Central memory CD4-positive, alpha-beta T cell (primary cell): ENCODE measurements at regions not wholly inside any gene's neighbourhood (a gene's known extent, or its start where the extent isn't known, plus 50 kb on each side); places are given as distances from the start of the nearest gene placed in this dataset.

Experiments
- DNase-seq: peaks from one replicate; pipeline ENCODE4 v3.0.0; 2022

DNA sequence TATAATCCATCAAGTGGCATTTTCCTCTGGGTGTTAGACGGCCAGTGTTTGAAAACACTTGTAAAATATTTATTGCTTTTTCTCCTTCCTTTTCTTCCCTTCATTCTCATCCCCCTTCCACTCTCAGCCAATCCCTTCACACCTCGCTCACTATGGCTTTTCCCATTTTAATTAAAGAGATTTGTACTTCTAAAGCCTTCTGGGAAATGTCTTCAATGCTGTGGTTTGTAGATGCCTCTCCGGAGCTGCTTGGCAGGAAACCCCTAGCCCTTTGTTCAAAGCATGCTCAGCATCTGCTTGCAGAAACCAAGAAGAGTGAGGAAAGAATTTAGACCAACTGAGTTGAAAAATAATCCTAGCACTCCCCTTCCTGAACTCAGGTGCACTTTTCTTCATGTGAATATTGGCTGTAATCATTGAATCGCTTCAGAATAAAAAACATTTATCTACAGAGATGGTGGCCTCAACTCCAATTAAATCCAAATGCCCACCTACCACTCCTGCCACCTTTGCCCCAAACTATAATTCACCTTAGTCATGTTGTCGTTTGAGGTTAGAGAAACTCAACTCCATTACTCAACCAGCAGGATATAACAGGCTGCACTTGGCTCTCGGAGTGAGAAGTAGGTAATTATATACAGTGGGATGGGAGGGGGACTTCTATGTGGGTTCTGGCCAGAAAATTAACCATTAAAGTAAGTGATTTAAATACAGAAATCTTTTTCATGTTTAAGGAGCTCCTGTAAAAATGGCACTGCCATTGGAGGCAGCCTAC is 659.4 kb upstream of the CAMK1G start:
- no peak for DNase-seq

DNA sequence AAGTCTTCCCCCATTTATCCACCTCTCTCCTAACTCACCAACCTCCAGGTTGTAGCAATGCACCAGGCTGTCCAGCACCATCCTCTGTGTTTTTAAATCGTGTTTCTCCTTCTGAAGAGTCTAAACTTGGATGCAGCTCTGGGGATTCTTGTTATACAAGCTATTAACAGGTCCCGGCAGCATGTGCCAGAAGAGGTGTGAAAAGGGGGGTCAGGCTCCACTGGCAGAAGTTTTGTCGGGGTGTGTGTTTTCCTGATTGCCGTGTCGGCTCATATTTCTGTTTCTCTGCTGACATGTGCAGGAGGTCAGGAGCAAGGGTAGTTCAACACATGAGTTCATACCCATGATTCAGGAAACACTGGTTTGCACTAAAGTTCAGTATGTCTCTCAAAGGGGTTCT is 658.6 kb upstream of the CAMK1G start:
- DNase-seq = no peak

DNA sequence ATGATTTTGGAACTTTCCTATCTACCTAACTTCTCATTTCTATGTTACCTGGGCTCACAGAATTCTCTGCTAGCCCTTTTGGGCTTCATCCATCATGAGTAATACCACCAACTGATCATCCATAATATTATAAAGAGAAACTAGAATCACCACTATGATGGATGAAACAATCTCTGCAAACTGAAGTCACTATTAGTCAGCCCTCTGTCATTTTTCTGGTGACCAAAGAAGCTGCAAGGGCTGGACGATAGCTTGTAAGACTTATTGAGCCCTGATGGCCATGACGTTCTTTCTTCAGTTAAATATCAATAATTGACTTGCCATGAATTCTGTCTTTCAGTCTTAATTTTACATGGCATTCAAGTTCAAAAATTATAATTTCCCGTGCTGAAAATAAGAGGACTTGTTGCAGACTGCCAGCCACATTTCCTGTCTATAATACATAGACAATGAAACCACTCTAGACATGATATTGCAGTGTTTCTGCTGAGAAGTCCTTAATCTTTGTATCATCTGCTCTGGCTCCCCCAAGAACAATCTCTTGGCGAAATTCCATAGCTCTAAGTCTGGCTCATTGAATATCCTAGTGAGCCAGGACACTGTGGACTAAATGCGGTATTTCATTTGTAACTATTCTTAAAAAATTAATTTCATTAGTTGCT is 655.0 kb upstream of the CAMK1G start:
- no peak for DNase-seq

DNA sequence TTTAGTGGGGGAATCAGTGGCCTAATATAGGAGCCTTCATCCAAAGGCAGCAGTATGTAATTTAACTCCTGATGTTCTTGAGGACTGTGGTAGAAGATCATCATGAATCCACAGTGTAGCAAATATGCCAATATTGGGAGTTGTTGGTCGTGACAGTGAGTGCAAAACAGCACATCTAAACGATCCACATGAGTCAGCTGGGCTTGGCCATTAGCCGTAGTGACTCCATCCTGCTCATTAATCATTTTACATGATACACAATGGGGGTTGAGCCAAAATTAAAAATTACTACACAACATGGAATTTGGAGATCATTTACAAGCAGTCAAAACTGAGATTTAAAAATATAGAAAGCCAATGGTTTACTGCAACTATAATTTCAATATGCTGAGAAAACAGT is 653.9 kb upstream of the CAMK1G start:
- no peak for DNase-seq

DNA sequence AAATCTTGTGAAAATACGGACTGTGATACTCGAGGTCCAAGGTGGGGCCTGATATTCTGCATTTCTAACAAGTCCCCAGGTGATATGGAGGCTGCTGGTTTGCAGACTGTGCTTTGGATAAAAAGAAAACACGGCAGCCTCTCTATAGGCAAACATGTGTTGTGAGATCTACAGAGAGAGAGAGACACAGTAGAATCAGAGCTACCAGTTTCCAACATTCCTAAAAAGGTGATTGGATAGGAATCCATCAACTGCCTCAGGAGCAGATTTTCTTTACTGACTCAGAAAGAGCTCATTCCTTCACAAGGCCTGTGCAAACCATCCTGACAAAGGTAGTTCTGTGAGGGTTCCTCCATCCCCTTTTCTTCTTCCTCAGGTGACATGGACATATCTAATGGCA is 651.6 kb upstream of the CAMK1G start:
- no peak for DNase-seq

DNA sequence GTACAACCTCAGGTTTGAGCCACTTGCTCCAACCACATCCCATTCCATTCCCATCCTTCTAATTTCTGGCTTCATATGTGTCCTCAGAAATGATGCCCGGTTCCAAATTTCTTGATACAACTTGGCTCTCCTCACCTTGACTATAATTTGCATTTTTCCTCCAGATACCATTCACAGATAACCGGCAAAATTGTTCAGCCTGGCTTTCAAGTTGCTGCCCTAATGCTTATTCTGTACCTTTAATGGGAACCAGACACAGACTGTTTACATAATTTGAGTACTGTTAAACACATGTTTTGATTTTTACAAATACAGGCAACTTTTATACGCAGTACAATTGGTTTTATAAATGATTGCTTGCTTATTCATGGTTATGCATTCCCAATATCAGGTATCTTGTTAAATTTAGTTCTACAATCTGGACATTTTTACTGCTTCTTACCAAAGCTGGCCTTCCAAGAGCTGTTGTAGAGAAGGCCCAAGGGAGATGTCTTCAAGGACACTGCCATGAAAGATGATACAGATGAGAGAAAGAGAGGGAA is 649.5 kb upstream of the CAMK1G start:
- DNase-seq = no peak

DNA sequence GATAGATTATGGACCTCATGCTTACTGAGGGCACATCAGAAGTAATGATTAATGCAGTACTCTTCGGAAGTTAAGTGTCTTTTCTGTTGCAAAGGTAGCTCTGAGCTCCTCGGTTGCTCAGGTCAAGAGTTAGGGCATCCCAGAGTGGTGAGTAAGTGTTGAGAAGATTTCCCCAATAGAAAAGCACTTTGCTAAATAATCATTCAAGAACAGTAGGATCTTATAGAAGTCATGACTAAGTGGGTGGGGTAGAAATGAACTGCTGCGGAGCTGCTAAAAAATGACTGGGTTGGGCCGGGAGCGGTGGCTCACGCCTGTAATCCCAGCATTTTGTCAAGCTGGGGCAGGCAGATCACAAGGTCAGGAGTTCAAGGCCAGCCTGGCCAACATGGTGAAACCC is 648.6 kb upstream of the CAMK1G start:
- DNase-seq = no peak

DNA sequence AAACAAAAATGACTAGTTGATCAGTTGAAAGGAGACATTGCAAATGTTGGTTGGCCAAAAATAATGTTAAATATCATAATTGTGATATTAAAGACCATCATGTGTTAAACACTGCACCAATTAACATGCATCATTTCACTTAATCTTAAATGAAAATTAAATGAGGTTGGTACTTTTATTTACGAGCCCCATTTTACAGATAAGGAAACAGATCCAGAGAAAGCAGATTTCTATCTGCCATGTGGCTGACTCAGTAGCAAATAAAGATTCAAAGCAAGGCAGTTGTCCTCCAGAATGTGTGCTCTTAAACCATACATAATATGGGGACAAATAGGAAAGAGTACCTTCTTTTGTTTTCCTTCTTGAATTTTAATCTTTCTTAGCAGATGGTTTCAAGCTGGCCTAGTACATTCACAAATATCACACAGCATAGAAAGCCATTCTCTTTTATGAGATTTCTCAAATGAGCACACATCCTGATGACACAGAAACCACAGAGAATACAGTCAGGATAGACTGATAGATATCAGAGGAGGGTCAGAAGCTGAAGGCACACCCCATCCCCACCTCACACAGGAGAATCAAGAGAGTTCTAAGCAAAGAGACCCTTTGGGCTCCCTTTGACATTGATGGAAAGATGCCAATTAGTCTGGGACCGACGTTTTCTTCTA is 647.9 kb upstream of the CAMK1G start:
- no peak for DNase-seq

DNA sequence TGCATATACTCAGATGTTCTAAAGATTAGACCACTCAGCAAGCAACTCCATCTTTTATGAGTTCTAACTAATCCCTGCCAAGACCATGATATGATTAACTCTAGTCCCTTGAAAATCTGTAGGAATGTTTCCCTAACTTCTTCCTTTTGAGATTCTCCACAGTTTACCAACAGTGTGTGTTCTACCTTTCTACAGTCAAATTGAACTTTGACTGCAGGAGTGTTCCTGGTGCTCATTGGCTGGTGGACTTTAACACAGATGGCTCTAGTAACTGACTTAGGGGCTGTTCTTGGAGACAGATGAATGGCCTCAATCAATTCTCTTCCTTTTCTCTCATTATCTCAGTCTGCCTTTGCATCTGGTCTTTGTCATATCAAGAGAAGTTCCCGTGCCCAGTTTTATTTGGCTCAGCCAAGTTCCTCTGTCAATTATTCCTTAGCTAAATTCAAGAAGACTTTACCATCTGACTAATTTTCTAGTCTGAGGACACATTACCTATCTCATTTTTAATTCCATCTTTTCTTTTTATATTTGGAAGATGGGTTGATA is 643.9 kb upstream of the CAMK1G start:
- DNase-seq = no peak

DNA sequence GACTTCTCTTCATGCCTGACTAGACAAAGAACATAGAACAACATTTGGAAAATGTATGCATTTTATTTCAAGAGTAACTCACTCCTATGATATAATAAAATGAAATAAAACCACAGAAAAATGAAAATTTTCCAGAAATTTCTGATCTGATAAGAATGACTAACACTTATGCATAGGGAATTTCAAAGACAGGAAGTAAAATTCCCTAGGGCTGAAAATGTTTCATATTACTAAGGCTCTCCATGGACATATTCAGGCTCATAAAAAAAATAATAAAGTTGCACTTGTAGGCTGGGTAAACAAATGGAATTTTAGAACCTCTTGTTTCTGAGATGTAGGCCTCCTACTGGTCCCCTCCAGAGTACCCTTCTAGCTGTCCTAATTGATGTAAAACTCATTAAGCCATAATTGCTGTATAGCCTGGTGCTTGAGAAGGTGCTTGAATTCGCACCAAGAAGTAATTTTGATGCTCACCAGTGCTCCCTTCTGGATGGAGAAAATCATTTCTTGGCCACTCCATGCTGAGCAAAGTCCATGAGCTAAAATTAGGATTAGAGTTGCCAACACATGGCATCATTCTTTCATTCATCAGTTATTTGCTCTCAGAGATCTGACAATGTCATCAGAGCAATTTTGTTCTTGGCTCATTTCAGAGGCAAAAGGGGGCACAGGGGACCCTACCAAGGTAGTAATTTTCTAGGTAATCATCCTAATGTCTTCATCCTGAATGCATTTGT is 641.0 kb upstream of the CAMK1G start:
- DNase-seq = no peak

DNA sequence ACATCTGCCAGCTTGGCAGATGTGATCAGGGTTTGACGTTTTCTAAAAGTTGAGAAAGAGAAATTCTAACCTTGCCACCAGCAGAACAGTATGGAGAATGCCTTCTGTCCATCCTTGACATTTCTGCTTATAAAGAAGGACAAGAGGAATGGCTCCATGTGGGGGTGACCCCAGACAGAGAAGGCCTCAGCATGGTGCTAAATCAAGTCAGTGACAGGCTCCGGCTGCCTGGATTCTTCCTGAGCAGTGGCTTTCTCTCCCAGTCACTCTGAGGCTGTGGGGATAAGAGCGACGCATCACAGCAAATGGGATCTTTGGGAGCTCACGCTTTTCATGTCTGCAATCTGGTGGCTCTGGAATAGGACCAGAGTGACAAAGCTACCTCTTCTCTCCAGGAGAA is 640.2 kb upstream of the CAMK1G start:
- no peak for DNase-seq

DNA sequence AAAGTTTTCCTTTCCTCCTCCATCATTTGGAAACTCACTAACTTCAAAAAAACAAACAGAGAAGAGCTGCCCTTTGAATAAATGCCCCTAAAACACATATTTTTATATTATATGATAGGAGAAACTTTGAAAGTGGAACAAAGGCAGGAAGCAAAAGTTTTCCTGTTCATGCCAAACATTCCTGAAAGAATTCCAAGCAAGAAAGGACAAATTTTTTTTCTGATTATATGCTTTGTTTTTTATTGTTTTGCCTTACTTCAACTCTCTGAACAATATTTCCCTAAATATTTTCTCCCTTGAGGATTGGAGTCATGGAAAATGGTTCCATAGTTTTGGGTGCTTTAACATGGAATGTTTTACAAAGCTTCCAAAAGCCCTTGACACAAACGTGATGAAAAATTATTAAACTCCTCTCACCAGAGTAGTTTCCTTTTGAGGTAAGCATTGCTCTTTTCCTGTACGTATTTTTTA is 638.5 kb upstream of the CAMK1G start:
- DNase-seq = no peak

DNA sequence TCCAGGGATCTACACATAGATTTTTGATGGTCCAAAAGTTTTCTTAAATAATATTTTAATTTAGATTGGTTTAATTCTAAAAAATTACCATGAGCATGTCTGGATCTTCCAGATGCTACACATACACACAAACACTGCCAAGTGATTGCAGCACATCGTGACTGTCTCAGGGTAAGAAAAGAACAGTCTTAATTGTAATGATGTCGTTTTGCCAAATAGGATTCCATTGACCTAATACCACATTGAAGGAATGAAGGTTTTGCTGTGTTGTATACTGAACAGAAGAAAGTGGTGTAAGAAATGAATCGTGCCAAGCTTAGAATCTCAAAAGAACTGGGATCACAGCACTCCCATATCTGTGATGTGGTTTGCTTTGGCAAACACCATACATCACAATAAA is 633.3 kb upstream of the CAMK1G start:
- DNase-seq = no peak

DNA sequence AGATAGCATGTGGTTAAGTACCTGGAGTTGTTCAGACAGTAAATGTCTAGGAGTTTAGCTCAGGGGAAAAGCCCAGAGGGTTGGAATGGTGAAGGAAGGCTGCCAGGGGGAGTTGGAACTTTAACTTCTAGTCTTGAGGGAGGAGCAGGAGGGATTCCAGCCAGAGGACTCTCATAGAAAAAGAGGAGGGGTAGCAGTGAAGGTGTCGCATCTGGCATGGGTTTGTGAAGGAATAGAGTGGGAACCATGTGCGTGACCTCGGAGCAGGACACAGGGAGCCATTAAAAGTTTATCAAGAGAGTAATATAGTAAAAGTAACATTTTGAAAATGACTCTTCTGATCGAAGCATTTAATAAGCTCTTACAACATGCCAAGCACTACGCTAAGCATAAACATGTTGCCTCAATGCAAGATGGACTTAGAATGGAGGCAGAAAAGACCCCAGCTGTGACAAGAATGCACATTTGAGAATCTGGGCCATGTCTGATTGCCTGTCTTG is 632.4 kb upstream of the CAMK1G start:
- no peak for DNase-seq

DNA sequence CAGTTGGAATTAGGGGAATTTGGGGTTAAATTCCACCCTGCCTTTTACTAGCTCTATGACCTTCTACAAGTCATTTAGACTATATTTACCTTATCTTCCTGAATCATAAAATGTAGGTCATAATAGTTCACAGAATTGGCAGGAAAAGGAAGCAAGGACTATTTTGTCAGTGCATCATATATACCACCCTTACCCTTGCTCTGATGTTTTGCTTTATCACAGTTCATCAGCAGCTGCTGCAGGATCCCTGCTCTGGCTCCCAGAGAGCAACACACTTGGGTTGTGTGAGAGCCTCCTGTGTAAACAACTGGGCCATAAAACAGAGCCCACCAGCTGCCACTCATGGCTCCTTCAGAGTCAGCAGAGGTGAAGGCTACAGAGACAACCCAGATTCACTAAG is 631.6 kb upstream of the CAMK1G start:
- DNase-seq = no peak

DNA sequence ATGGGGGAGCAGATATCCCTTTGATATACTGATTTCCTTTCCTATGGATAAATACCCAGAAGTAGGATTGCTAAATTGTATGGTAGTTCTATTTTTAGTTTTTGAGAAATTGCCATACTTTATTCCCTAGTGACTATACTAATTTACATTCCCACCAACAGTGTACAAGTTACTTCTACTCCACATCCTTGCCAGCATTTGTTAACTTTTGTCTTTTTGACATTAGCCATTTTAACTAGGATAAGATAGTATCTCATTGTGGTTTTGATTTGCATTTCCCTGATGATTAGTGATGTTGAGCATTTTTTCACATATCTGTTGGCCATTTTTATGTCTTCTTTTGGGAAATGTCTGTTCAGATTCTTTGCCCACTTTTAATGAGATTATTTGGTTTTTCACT is 620.6 kb upstream of the CAMK1G start:
- no peak for DNase-seq

DNA sequence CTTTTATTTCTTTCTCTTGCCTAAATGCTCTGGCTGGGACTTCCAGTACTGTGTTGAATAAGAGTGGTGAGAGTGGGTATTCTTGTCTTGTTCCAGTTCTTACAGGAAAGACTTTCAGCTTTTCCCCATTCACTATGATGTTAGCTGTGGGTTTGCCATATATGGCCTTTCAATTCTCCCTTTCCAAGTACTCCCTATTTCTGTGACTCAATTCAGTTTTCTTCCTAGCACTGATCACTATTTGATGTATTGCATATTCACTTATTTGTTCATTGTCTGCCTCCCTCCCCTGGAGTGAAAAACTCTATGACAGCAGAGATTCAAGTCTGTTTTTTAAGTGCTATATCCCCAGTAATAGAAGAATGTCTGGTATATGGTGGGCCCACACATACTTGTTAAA is 618.2 kb upstream of the CAMK1G start:
- no peak for DNase-seq

DNA sequence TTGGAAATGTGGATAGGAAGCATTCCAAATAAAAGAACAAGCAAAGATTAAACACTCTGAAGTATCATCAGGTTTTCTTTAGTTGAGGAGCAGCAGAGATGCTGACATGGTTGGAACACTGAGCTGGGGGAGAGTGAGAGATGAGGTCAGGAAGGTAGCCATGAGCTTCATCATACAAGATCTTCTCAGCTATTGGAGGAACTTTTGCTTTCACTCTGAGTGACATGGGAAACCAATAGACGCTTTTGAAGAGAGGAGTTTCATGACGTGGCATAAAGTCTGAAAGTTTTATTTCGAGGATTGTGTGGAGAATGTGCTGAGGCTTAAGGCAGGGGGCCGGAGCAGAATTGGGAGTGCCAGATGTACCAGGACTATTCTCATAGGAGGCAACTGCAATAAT is 616.2 kb upstream of the CAMK1G start:
- DNase-seq = no peak

DNA sequence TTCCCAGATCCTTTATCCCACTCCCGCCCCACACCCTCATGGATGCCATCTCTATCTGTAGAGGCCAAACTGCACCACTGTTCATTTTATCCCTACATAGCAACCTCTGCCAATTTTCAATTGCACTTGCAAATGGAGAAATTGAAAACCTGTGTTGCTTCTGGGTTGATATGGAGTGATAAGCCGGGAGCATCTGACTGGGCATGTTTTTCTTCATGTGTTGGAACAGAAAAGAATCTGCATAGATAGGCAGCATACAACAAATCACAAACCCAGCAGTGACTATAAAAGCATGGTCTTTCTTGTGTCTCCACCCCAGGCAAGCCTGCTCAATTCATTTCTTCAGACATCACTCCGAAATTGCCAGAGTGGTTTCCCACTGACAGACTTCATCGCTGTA is 608.8 kb upstream of the CAMK1G start:
- no peak for DNase-seq

DNA sequence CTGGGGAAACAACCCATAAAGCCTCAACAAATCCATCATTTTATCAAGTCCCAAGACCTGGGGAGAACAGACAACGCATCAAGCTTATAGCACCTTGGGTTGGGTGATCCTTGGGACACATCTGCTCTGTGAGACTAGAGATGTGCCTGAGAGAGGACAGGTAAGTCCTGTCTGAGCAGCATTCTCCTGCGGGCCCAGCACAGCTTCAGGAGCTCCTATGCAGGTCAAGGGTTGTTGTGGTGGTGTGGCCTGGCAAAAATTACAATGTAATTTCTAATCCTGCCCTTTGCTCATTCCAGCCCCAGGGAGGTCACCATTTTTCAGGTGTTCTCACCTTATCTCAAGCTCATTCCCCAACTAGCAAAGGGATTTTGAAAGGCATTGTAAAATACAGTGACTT is 608.1 kb upstream of the CAMK1G start:
- DNase-seq = no peak

DNA sequence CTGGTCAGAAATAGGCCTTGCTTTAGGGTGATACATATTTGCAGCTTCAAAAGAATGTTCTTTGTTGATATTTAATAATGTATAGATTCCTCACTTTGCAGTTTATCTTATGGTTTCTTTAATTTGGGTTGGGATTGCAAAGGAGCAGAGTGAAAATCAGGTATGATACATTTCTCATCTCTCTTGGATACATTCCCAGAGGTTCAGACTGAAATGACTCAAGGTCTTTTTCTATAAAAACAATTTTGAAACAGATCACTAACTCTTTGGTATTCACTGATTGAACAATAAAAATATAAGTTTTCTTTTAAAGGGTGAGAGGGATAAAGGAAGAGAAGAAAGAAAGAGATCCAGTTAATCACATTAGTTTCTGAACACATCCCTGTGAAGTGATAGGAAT is 606.5 kb upstream of the CAMK1G start:
- no peak for DNase-seq

DNA sequence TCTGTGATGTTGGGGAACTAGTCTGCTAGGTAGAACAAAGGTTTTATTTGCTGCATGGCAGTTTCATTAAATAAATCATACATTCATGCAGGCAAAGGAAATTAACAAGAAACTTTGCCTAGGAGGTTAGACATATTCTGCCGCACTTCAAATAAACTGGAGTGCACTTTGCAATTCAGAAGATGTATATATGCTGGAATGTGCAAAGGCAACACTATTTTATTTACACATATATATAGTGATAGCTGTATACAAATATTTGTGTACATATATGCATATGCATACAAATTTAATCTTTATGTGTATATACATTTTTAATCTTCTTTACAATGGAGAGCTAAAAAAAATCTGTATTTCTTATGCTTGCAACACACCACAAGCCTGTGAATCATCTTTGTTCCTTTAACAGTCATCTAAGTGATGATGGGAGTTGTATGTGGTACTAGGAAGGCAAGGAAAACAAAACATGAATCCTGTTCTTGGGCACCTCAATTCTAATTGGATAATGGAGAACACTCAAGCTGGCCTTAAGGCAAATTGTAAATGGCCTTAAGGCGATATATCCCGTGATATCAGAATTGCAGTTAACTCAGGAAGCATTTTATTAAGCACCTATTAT is 605.8 kb upstream of the CAMK1G start:
- no peak for DNase-seq
